GM21447 (cell line): ENCODE measurements at regions not wholly inside any gene's neighbourhood (a gene's known extent, or its start where the extent isn't known, plus 50 kb on each side); places are given as distances from the start of the nearest gene placed in this dataset.

ENCODE experiments used
- ATAC-seq: cut with Tn5 transposase; IDR thresholded peaks from one replicate; pipeline ENCODE4 v1.9.1; 2021; ENCODE audit not compliant: unreplicated experiment

- ATAC-seq: no peak
These were observed 119.2 kb downstream of the ACKR3 start for GRCh38 chr2:236688563-236689392.

- ATAC-seq: no peak
These were observed 119.7 kb downstream of the ACKR3 start for GRCh38 chr2:236689393-236689700.

- no peak for ATAC-seq
These were observed 120.4 kb downstream of the ACKR3 start for GRCh38 chr2:236689981-236690380.

GRCh38 chr2:236690726-236691125 lies 121.1 kb downstream of the ACKR3 start:
- no peak for ATAC-seq

GRCh38 chr2:236691799-236692167 lies 122.2 kb downstream of the ACKR3 start:
- ATAC-seq: no peak

GRCh38 chr2:236692937-236693336 lies 123.3 kb downstream of the ACKR3 start:
- ATAC-seq: no peak

GRCh38 chr2:236693531-236693930 lies 123.9 kb downstream of the ACKR3 start:
- ATAC-seq: no peak

GRCh38 chr2:236694146-236694888 lies 124.7 kb downstream of the ACKR3 start:
- no peak for ATAC-seq

GRCh38 chr2:236696834-236697233 lies 127.2 kb downstream of the ACKR3 start:
- no peak for ATAC-seq

GRCh38 chr2:236698016-236698627 lies 128.5 kb downstream of the ACKR3 start:
- ATAC-seq: no peak

GRCh38 chr2:236700703-236701102 lies 131.1 kb downstream of the ACKR3 start:
- ATAC-seq: no peak

- no peak for ATAC-seq
These were observed 133.2 kb downstream of the ACKR3 start for GRCh38 chr2:236702657-236703372.

- ATAC-seq: no peak
These were observed 133.7 kb downstream of the ACKR3 start for GRCh38 chr2:236703373-236703709.

GRCh38 chr2:236703906-236704305 lies 134.3 kb downstream of the ACKR3 start:
- no peak for ATAC-seq

GRCh38 chr2:236704887-236705286 lies 135.3 kb downstream of the ACKR3 start:
- no peak for ATAC-seq

GRCh38 chr2:236705295-236706105 lies 135.9 kb downstream of the ACKR3 start:
- no peak for ATAC-seq

- no peak for ATAC-seq
These were observed 136.7 kb downstream of the ACKR3 start for GRCh38 chr2:236706288-236706687.

- ATAC-seq: no peak
These were observed 137.2 kb downstream of the ACKR3 start for GRCh38 chr2:236706803-236707202.

- ATAC-seq: no peak
These were observed 141.8 kb downstream of the ACKR3 start for GRCh38 chr2:236711440-236711839.

GRCh38 chr2:236712304-236712703 lies 142.7 kb downstream of the ACKR3 start:
- ATAC-seq: no peak
